ENCODE measurements at regions not wholly inside any gene's neighbourhood (a gene's known extent, or its start where the extent isn't known, plus 50 kb on each side); places are given as distances from the start of the nearest gene placed in this dataset.
A peak's percentile ranks its signal among the peaks of the same experiment; 100 is the strongest.

DNA sequence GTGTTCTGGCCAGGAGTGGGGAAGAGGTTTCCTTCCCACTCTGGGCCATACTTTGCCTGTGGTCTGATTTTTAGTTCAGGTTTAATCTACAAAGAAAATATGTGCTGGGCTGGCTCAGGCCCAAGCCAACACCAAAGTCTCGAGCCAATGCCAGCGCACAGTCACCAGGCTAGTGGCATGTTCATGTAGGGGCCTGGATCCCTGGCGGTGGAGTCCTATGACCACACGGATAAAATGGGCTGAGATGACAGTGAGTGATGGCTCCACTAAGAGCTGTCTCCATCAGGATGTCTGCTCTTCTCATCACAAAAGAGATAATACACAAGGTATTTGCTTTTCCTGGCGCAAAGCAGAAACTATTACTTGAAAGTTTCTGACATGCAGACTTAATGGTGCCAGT is 92.9 kb upstream of the PTPN3 start:
- ATAC-seq, result peak; percentile 33; the same call in 2 of the 3 replicates
- TF ChIP-seq ISL1 (CRISPR knock-in tag; IDR thresholded peaks at IDR 0.05), result peak; percentile 38
- TF ChIP-seq GLIS3 (CRISPR knock-in tag; IDR thresholded peaks at IDR 0.05), result no peak

DNA sequence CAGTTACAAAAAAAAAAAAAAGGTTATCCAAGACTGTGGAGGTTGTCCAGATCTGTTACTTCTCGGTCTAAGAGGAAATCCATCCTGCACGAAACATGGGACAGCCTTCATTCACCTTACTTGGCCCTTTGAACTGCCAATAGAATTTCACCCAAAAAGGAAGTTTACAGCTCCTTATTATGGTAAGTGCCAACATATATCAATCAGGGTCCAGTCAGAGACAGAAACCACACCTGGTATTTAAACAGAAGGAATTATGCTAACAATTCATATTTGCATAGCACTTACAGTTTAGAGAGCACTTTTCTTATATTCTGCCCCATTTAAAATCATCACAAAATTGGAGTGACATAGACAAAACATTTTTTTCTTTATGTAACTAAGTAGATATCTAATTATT is 93.6 kb upstream of the PTPN3 start:
- TF ChIP-seq CSDC2 (CRISPR knock-in tag; IDR thresholded peaks at IDR 0.05) (no peak), GLIS3 (CRISPR knock-in tag; IDR thresholded peaks at IDR 0.05) (no peak), CREB5 (CRISPR knock-in tag; IDR thresholded peaks at IDR 0.05; ENCODE audit: low read depth) (no peak), SNAI2 (CRISPR knock-in tag; IDR thresholded peaks at IDR 0.05) (no peak), TSHZ2 (CRISPR knock-in tag; IDR thresholded peaks at IDR 0.05) (no peak), ZNF565 (CRISPR knock-in tag; conservative IDR thresholded peaks at IDR 0.05; ENCODE audit: low read depth) (no peak), TOX (CRISPR knock-in tag; IDR thresholded peaks at IDR 0.05; ENCODE audit: borderline replicate concordance) (no peak), ZC3H10 (CRISPR knock-in tag; IDR thresholded peaks at IDR 0.05) (no peak), ZNF8 (CRISPR knock-in tag; IDR thresholded peaks at IDR 0.05) (no peak), ZFP3 (CRISPR knock-in tag; IDR thresholded peaks at IDR 0.05) (no peak), CSRNP3 (CRISPR knock-in tag; IDR thresholded peaks at IDR 0.05) (no peak), BACH2 (CRISPR knock-in tag; IDR thresholded peaks at IDR 0.05; ENCODE audit: borderline replicate concordance) (no peak), ZNF70 (CRISPR knock-in tag; IDR thresholded peaks at IDR 0.05) (no peak), ISL1 (CRISPR knock-in tag; IDR thresholded peaks at IDR 0.05) (no peak), OSR1 (CRISPR knock-in tag; IDR thresholded peaks at IDR 0.05) (no peak), RARB (CRISPR knock-in tag; IDR thresholded peaks at IDR 0.05) (no peak), PATZ1 (CRISPR knock-in tag; IDR thresholded peaks at IDR 0.05; ENCODE audit: borderline replicate concordance) (no peak), POU6F1 (CRISPR knock-in tag; IDR thresholded peaks at IDR 0.05; ENCODE audit: borderline replicate concordance, low read depth) (no peak), PPARA (CRISPR knock-in tag; IDR thresholded peaks at IDR 0.05; ENCODE audit: borderline replicate concordance) (no peak), ARNTL (CRISPR knock-in tag; IDR thresholded peaks at IDR 0.05; ENCODE audit: borderline replicate concordance, low read depth) (no peak)
- no peak for ATAC-seq

DNA sequence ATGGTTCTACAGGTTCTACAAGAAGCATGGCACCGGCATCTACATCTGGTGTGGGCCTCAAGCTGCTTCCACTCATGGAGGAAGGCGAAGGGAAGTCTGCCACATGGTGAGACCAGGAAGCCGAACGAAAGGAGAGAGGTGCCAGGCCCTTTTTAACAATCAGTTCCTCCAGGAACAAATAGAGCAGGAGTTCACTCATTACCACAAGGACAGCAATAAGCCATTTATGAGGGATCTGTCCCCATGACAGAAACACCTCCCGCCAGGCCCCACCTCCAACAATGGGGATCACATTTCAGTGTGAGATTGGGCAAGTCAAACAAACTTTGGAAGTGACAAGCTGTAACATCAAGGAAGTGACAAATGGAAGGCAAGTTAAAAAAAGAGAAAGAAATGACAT is 95.5 kb upstream of the PTPN3 start:
- no peak for TF ChIP-seq ZFP30 (CRISPR knock-in tag; IDR thresholded peaks at IDR 0.05)
- TF ChIP-seq CREB5 (CRISPR knock-in tag; IDR thresholded peaks at IDR 0.05; ENCODE audit: low read depth), result no peak
- no peak for TF ChIP-seq CSRNP3 (CRISPR knock-in tag; IDR thresholded peaks at IDR 0.05)
- TF ChIP-seq GLIS3 (CRISPR knock-in tag; IDR thresholded peaks at IDR 0.05), result no peak
- no peak for TF ChIP-seq ZNF565 (CRISPR knock-in tag; conservative IDR thresholded peaks at IDR 0.05; ENCODE audit: low read depth)
- TF ChIP-seq TOX (CRISPR knock-in tag; IDR thresholded peaks at IDR 0.05; ENCODE audit: borderline replicate concordance), result no peak
- no peak for TF ChIP-seq OSR1 (CRISPR knock-in tag; IDR thresholded peaks at IDR 0.05)
- TF ChIP-seq PPARA (CRISPR knock-in tag; IDR thresholded peaks at IDR 0.05; ENCODE audit: borderline replicate concordance), result no peak
- TF ChIP-seq CSDC2 (CRISPR knock-in tag; IDR thresholded peaks at IDR 0.05), result no peak
- no peak for TF ChIP-seq ZNF70 (CRISPR knock-in tag; IDR thresholded peaks at IDR 0.05)
- no peak for TF ChIP-seq BACH2 (CRISPR knock-in tag; IDR thresholded peaks at IDR 0.05; ENCODE audit: borderline replicate concordance)
- no peak for TF ChIP-seq ISL1 (CRISPR knock-in tag; IDR thresholded peaks at IDR 0.05)
- TF ChIP-seq TCF4 (CRISPR knock-in tag; IDR thresholded peaks at IDR 0.05; ENCODE audit: borderline replicate concordance), result no peak
- no peak for TF ChIP-seq ESRRG (CRISPR knock-in tag; IDR thresholded peaks at IDR 0.05)
- no peak for ATAC-seq

Data from SK-N-SH treated with all-trans-retinoic acid at 6 μM for 48 hours (cell line).